PC-9 (cell line): ENCODE measurements at regions not wholly inside any gene's neighbourhood (a gene's known extent, or its start where the extent isn't known, plus 50 kb on each side); places are given as distances from the start of the nearest gene placed in this dataset.
"Not testable (repeated sequence)": the region's sequence is repeated elsewhere in the genome, so short reads cannot be mapped to it uniquely, and the experiment has no call there.

Source experiments
- BruUV-seq: library from RNA; stranded (reverse); fragments of 400-500 nt; replicated peaks from 2 replicates; lab custom pipeline; 2021; lab: Mats Ljungman, UMichigan
- CTCF ChIA-PET: fragments of 300-600 bp; sonication (Branson Sonifier 250); formaldehyde crosslinking; loops from one replicate; lab custom pipeline; 2022; ENCODE audit warnings: antibody characterized with exemption; lab: Charles Lee
- POLR2A ChIA-PET: fragments of 300-600 bp; sonication (Branson Sonifier 250); formaldehyde crosslinking; loops from one replicate; lab custom pipeline; 2022; ENCODE audit warnings: antibody characterized with exemption; ENCODE audit not compliant: unreplicated experiment; lab: Charles Lee
- DNase-seq, 2 experiments: peaks; one replicate each; pipeline versions ENCODE4 v3.0.0 to v3.0.0-alpha.2; 2015 to 2022; ENCODE audit warnings: mixed read lengths in 1 of 2
- H2AFZ ChIP-seq: fragments of 200-600 bp; sonication (generic); 2 replicates; pipeline ENCODE4 v1.8.1; 2017; ENCODE audit warnings: antibody characterized with exemption
- H3F3A ChIP-seq: fragments of 200-600 bp; sonication (generic); 2 replicates; pipeline ENCODE4 v1.8.1; 2017; ENCODE audit warnings: antibody characterized with exemption, mild to moderate bottlenecking, low read depth; ENCODE audit not compliant: insufficient read depth
- H3K27ac ChIP-seq: fragments of 200-600 bp; sonication (generic); 2 replicates; pipeline ENCODE4 v1.6.1; 2016; ENCODE audit warnings: mixed run types
- H3K27me3 ChIP-seq: fragments of 200-600 bp; sonication (generic); 2 replicates; pipeline ENCODE4 v1.6.1; 2016; ENCODE audit warnings: low read depth, mixed run types; ENCODE audit not compliant: insufficient read depth
- H3K36me3 ChIP-seq: fragments of 200-600 bp; sonication (generic); 2 replicates; pipeline ENCODE4 v1.6.1; 2016; ENCODE audit warnings: low read depth, mixed run types
- H3K4me1 ChIP-seq: fragments of 200-600 bp; sonication (generic); replicated peaks from 2 replicates; pipeline ENCODE4 v1.6.1; 2016; ENCODE audit warnings: mixed run types; ENCODE audit not compliant: insufficient read depth
- H3K4me2 ChIP-seq: fragments of 200-600 bp; sonication (generic); 2 replicates; pipeline ENCODE4 v1.6.1; 2017; ENCODE audit warnings: mixed run types
- H3K4me3 ChIP-seq: fragments of 200-600 bp; sonication (generic); 2 replicates; pipeline ENCODE4 v1.6.1; 2016; ENCODE audit warnings: mixed run types
- H3K79me2 ChIP-seq: fragments of 200-600 bp; sonication (generic); 2 replicates; pipeline ENCODE4 v1.6.1; 2017; ENCODE audit warnings: low read depth, mixed run types
- H3K9me2 ChIP-seq: fragments of 200-600 bp; sonication (generic); 2 replicates; pipeline ENCODE4 v1.8.1; 2017; ENCODE audit warnings: mild to moderate bottlenecking; ENCODE audit not compliant: insufficient read depth
- H3K9me3 ChIP-seq: fragments of 200-600 bp; sonication (generic); 2 replicates; pipeline ENCODE4 v1.8.1; 2016; ENCODE audit warnings: low read depth; ENCODE audit not compliant: insufficient read depth
- H4K20me1 ChIP-seq: fragments of 200-600 bp; sonication (generic); 2 replicates; pipeline ENCODE4 v1.8.1; 2017; ENCODE audit not compliant: insufficient read depth
- EZH2 ChIP-seq: fragments of 200-600 bp; sonication (generic); IDR thresholded peaks from 2 replicates; pipeline ENCODE4 v1.8.0; 2017; ENCODE audit warnings: antibody characterized with exemption, low read depth
- intact Hi-C: fragments of 100-400 bp; cut with micrococcal nuclease; formaldehyde crosslinking; loops from one replicate; pipeline ENCODE4 v1.10.0; 2022; ENCODE audit not compliant: unreplicated experiment
- TF ChIP-seq, protein P1 (sequence below): fragments of 200-600 bp; sonication (generic); conservative IDR thresholded peaks from 2 replicates; pipeline ENCODE4 v1.6.1; 2017; ENCODE audit warnings: mixed run types, antibody characterized with exemption, mild to moderate bottlenecking, moderate library complexity

DNA sequence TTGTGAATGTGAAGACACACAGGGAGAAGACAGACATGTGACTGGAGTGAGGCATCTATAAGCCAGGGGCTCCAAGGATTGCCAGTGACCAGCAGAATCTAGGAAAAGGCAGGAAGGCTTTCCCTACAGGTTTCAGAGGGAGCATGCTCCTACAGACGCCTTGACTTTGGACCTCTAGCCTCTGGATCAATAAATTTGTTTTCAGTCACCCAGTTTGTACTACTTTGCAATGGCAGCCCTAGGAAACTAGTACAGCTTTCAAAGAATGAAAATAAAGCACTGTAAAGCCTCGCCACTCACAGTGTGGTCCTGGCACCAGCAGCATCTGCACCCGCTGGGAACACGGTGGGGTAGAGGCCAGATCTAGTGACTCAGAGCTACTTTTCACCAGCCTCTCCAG, 510.0 kb downstream of the LTN1 start:
- Histone ChIP-seq H3K4me1 (no peaks in the 10 kb centered on the region), H3K4me3 (no peak overlapping the region), H4K20me1 (no peaks in the 10 kb centered on the region), H3K27me3 (no peaks in the 10 kb centered on the region), H3K9me2 (no peaks in the 10 kb centered on the region), H3F3A (no peaks in the 10 kb centered on the region), H3K79me2 (no peaks in the 10 kb centered on the region), H2AFZ (no peak overlapping the region), H3K4me2 (no peak overlapping the region), H3K36me3 (no peaks in the 10 kb centered on the region), H3K27ac (no peak overlapping the region), H3K9me3 (no peaks in the 10 kb centered on the region)
- no peak for DNase-seq
- POLR2A ChIA-PET, result no interaction called here
- CTCF ChIA-PET, result no interaction called here
- BruUV-seq, result no TSS peak
- TF ChIP-seq, protein P1, sequence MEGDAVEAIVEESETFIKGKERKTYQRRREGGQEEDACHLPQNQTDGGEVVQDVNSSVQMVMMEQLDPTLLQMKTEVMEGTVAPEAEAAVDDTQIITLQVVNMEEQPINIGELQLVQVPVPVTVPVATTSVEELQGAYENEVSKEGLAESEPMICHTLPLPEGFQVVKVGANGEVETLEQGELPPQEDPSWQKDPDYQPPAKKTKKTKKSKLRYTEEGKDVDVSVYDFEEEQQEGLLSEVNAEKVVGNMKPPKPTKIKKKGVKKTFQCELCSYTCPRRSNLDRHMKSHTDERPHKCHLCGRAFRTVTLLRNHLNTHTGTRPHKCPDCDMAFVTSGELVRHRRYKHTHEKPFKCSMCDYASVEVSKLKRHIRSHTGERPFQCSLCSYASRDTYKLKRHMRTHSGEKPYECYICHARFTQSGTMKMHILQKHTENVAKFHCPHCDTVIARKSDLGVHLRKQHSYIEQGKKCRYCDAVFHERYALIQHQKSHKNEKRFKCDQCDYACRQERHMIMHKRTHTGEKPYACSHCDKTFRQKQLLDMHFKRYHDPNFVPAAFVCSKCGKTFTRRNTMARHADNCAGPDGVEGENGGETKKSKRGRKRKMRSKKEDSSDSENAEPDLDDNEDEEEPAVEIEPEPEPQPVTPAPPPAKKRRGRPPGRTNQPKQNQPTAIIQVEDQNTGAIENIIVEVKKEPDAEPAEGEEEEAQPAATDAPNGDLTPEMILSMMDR, result no peak
- TF ChIP-seq EZH2, result no peak
- intact Hi-C loops, result no loop called here

DNA sequence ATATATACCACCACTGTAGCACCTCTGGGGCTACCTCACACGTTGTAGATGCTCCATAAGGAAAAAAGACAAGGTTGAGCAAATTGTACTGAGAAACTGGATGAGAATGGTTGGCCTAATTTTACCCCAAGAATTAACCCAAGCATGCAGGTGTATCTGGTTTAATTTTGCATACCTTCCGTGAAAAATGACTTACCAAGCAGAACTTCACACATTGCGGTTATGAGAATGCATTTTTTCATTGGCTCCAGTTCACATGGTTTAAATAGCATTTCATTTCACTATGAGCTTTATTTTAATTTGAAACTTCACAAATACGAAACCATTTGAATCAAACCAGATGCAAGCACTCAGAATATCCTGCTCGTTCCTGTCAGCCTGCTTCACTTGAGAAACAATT, 512.2 kb downstream of the LTN1 start:
- Histone ChIP-seq H4K20me1 (no peaks in the 10 kb centered on the region), H3K4me3 (no peak overlapping the region), H3F3A (no peaks in the 10 kb centered on the region), H3K4me2 (no peak overlapping the region), H3K27ac (no peak overlapping the region), H3K9me3 (no peaks in the 10 kb centered on the region), H3K9me2 (no peaks in the 10 kb centered on the region), H3K36me3 (no peaks in the 10 kb centered on the region), H3K79me2 (no peaks in the 10 kb centered on the region), H3K27me3 (no peaks in the 10 kb centered on the region), H2AFZ (no peak overlapping the region), H3K4me1 (no peaks in the 10 kb centered on the region)
- TF ChIP-seq, protein P1, result no peak
- no peak for TF ChIP-seq EZH2
- DNase-seq, result no peak
- BruUV-seq, result no TSS peak
- intact Hi-C loops, result no loop called here
- CTCF ChIA-PET, result no interaction called here
- POLR2A ChIA-PET, result no interaction called here

DNA sequence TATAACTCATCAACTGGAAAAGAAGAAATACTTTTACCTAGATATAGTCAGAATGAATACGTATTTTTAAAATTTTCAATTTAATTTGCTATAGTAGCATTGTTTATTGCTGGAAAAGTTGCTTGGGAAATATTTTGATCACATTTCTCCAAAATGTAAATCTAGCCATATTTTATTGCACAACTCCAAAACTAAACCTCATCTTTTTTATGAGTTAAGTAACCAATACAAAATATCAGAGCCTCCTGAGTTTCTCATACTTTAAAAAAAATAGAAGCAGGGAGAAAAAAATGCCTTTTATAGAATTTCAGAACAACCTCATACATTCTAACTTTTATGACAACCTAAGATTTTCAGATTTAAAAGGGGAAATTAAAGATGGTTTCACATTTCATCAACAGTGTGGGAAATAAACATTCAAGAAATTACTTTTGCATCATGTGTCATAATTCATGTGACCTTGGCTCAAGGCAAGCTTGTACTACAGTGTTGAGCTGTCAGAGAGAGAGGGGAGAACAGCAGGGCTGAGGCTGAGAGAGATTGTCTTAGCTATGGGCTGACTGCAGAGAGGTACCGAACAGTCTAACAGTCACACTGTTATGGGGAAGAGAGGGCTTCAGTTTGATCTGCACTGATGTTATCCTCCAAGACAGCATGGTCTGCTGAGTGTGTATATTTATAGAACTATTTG, 519.0 kb downstream of the LTN1 start:
- no peak overlapping the region for H3K4me3 ChIP-seq
- no peaks in the 10 kb centered on the region for H3K36me3 ChIP-seq
- no peak for TF ChIP-seq EZH2
- TF ChIP-seq, protein P1, result no peak
- ChIA-PET CTCF (no interaction called here), POLR2A (interaction anchor here (0.6 kb wide), 1 partner anchor 8 kb away, joined by 3 read pairs; no protein-coding TSS in a partner anchor)
- no peaks in the 10 kb centered on the region for H3K9me3 ChIP-seq
- no peaks in the 10 kb centered on the region for H3K4me1 ChIP-seq
- no peaks in the 10 kb centered on the region for H4K20me1 ChIP-seq
- H3F3A ChIP-seq, result no peaks in the 10 kb centered on the region
- no TSS peak for BruUV-seq
- H3K79me2 ChIP-seq, result no peaks in the 10 kb centered on the region
- H3K4me2 ChIP-seq, result no peak overlapping the region
- no peaks in the 10 kb centered on the region for H3K9me2 ChIP-seq
- intact Hi-C loops, result no loop called here
- H2AFZ ChIP-seq, result no peak overlapping the region
- H3K27me3 ChIP-seq, result no peaks in the 10 kb centered on the region
- DNase-seq, result no peak
- no peak overlapping the region for H3K27ac ChIP-seq

DNA sequence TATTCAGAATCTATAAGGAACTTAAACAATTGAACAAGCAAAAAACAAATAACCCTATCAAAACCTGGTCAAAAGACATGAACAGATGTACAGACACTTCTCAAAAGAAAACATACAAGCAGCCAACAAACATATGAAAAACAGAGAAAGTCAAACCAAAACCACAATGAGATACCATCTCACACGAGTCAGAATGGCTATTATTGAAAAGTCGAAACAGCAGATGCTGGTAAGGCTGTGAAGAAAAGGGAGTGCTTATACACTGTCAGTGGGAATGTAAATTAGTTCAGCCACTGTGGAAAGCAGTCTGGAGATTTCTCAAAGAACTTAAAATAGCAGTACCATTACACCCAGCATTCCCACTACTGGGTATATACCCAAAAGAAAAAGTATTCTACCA, 520.1 kb downstream of the LTN1 start:
- H3K27ac ChIP-seq, BruUV-seq, H3K9me2 ChIP-seq, H3F3A ChIP-seq, H3K36me3 ChIP-seq, H2AFZ ChIP-seq, H4K20me1 ChIP-seq, CTCF ChIA-PET, DNase-seq, H3K4me2 ChIP-seq, H3K4me3 ChIP-seq, POLR2A ChIA-PET, intact Hi-C loops, H3K79me2 ChIP-seq, H3K27me3 ChIP-seq, H3K4me1 ChIP-seq, H3K9me3 ChIP-seq: not testable (repeated sequence)
